GM12875 (cell line): ENCODE measurements at regions not wholly inside any gene's neighbourhood (a gene's known extent, or its start where the extent isn't known, plus 50 kb on each side); places are given as distances from the start of the nearest gene placed in this dataset.
"Not testable (repeated sequence)": the region's sequence is repeated elsewhere in the genome, so short reads cannot be mapped to it uniquely, and the experiment has no call there.

Experiments used
- H3K4me3 ChIP-seq: one replicate; pipeline ENCODE4 v1.5.1; 2011; ENCODE audit warnings: low read depth, low read length, control low read depth
- CTCF ChIP-seq: IDR thresholded peaks from 2 replicates; pipeline ENCODE4 v1.5.1; 2011; ENCODE audit warnings: low read depth, mild to moderate bottlenecking, control low read depth, inconsistent platforms, low read length, moderate library complexity, borderline replicate concordance; ENCODE audit not compliant: insufficient read depth

GRCh38 chr5:97276474-97277120, 93.5 kb upstream of the RIOK2 start:
- no peak overlapping the region for H3K4me3 ChIP-seq
- no peak for TF ChIP-seq CTCF

- TF ChIP-seq CTCF: no peak
Measured at GRCh38 chr5:97281257-97281656, 98.2 kb upstream of the RIOK2 start.

GRCh38 chr5:97297063-97297703, 114.1 kb upstream of the RIOK2 start:
- H3K4me3 ChIP-seq: no peak overlapping the region
- peak; percentile 65 for TF ChIP-seq CTCF

More at GRCh38 chr5:97281257-97281656, 98.2 kb upstream of the RIOK2 start:
- H3K4me3 ChIP-seq: no peak overlapping the region

- H3K4me3 ChIP-seq: no peak overlapping the region
- TF ChIP-seq CTCF: no peak
Measured at GRCh38 chr5:97297704-97298091, 114.7 kb upstream of the RIOK2 start.

- H3K4me3 ChIP-seq: not testable (repeated sequence)
Measured at GRCh38 chr5:97301181-97301580, 118.1 kb upstream of the RIOK2 start.

GRCh38 chr5:97338729-97339128, 155.7 kb upstream of the RIOK2 start:
- no peak overlapping the region for H3K4me3 ChIP-seq
- TF ChIP-seq CTCF: no peak

- H3K4me3 ChIP-seq: peak overlapping the region; percentile 58
- TF ChIP-seq CTCF: no peak
Measured at GRCh38 chr5:97355775-97356174, 172.7 kb upstream of the RIOK2 start.

- H3K4me3 ChIP-seq: no peak overlapping the region
- TF ChIP-seq CTCF: no peak
Measured at GRCh38 chr5:97363577-97363976, 180.5 kb upstream of the RIOK2 start.
